ENCODE measurements at regions not wholly inside any gene's neighbourhood (a gene's known extent, or its start where the extent isn't known, plus 50 kb on each side); places are given as distances from the start of the nearest gene placed in this dataset.

DNA sequence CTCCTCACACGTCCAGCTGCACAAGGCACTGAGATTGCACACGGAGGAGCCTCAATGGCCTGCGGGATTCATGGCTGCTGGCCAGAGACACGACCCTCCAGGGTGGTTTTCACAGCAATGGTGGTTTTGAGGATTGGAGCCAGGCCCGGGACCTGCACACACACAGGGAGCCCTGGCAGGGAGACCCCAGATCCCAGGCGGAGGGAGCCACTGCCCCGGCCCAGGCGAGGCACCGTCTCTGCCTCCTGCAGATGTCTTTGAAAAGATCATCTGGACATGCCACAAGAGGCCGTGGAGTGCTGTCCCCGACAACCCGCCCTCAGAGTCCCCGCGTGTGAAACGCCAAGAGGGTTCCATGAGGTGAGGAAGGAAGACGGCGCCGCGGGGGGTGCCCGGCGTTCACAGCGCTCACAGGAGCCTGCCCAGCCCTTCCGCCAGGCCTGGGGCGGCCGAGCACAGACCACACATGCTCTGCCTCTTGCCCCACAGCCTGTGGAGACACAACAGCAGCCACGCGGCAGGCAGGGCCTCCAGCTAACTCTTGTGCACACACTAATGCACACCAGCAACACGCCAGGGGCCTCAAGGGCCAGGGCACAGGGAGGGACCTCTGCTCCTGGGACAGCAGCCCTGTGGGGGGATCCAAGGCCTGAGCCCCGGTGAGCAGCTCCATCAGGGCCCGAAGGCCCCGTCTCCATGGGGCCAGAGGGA, 72.8 kb upstream of the CTDP1 start:
- TF ChIP-seq POLR2AphosphoS5 (IDR thresholded peaks at IDR 0.05) (no peak), POLR2A (IDR thresholded peaks at IDR 0.05) (no peak)
- TF ChIP-seq, protein P1, sequence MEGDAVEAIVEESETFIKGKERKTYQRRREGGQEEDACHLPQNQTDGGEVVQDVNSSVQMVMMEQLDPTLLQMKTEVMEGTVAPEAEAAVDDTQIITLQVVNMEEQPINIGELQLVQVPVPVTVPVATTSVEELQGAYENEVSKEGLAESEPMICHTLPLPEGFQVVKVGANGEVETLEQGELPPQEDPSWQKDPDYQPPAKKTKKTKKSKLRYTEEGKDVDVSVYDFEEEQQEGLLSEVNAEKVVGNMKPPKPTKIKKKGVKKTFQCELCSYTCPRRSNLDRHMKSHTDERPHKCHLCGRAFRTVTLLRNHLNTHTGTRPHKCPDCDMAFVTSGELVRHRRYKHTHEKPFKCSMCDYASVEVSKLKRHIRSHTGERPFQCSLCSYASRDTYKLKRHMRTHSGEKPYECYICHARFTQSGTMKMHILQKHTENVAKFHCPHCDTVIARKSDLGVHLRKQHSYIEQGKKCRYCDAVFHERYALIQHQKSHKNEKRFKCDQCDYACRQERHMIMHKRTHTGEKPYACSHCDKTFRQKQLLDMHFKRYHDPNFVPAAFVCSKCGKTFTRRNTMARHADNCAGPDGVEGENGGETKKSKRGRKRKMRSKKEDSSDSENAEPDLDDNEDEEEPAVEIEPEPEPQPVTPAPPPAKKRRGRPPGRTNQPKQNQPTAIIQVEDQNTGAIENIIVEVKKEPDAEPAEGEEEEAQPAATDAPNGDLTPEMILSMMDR (IDR thresholded peaks at IDR 0.05), result no peak

Data from stomach (tissue), 4 donors.